ENCODE measurements at regions not wholly inside any gene's neighbourhood (a gene's known extent, or its start where the extent isn't known, plus 50 kb on each side); places are given as distances from the start of the nearest gene placed in this dataset.

DNA sequence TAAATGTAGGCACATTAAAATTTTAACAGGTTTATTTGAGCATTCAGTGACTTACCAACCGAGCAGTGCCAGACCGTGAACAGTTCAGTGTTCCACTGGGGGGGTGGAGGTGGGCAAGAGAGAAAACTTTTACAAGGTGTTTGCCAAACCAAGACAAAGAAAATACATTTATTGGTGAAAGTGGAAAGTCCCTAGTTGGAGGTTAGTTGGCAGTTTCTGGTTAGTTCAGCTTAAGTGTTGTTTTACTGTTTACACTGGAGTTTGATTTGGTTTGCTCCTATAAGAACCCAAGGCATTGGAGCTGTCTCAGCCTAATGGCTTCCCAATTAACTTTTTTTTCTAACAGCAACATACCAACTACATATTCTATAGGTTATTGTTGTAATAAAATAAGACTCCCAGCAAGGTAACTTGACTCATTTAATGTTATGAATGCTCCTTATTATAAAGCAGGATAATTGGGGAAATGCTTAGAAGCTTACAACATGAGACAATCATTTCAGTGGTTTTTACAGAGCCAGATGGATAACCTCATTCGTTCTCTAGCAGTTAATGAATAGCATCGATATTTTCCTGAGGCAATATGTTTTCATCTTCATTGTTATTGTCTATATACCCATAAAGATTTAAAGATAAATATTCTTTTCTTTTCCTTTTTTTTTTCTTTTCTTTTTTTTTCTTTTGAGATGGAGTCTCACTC, 115.8 kb downstream of the ETNK1 start:
- DNase-seq (ENCODE audit: low read depth in 2 of 2) = peak in 1 of 2 donors; percentile 32
- no peaks in the 10 kb centered on the region for H3K36me3 ChIP-seq (ENCODE audit: control insufficient read depth, insufficient read depth, low read length)
- no peaks in the 10 kb centered on the region for H3K9me3 ChIP-seq (ENCODE audit: control insufficient read depth, insufficient read depth, low read depth, low read length)
- H3K4me1 ChIP-seq (ENCODE audit: control insufficient read depth, extremely low read depth, insufficient read depth, low read length) = no peaks in the 10 kb centered on the region
- TF ChIP-seq, protein P1, sequence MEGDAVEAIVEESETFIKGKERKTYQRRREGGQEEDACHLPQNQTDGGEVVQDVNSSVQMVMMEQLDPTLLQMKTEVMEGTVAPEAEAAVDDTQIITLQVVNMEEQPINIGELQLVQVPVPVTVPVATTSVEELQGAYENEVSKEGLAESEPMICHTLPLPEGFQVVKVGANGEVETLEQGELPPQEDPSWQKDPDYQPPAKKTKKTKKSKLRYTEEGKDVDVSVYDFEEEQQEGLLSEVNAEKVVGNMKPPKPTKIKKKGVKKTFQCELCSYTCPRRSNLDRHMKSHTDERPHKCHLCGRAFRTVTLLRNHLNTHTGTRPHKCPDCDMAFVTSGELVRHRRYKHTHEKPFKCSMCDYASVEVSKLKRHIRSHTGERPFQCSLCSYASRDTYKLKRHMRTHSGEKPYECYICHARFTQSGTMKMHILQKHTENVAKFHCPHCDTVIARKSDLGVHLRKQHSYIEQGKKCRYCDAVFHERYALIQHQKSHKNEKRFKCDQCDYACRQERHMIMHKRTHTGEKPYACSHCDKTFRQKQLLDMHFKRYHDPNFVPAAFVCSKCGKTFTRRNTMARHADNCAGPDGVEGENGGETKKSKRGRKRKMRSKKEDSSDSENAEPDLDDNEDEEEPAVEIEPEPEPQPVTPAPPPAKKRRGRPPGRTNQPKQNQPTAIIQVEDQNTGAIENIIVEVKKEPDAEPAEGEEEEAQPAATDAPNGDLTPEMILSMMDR (conservative IDR thresholded peaks at IDR 0.05 in 1 of 2, IDR thresholded peaks at IDR 0.05 in 1 of 2; ENCODE audit: low read depth in 1 of 2, low read length in 2 of 2) = no peak
- TF ChIP-seq EZH2 (IDR thresholded peaks at IDR 0.05; ENCODE audit: low read length, missing control alignments) = no peak
- H3K4me3 ChIP-seq (replicated peaks in 1 of 4; ENCODE audit: control extremely low read depth in 1 of 4, insufficient read depth in 1 of 4, low read depth in 3 of 4, low read length in 4 of 4) = no peak overlapping the region
- no peaks in the 10 kb centered on the region for H3K79me2 ChIP-seq (ENCODE audit: control insufficient read depth, insufficient read depth, low read length)
- no peak overlapping the region for H3K27ac ChIP-seq (ENCODE audit: insufficient read depth, low read length)
- H3K9ac ChIP-seq (ENCODE audit: insufficient read depth, low read length) = no peak overlapping the region
- H4K20me1 ChIP-seq (ENCODE audit: control insufficient read depth, extremely low read depth, insufficient read depth, low read length) = no peaks in the 10 kb centered on the region
- H3K27me3 ChIP-seq (ENCODE audit: control insufficient read depth, insufficient read depth, low read length) = no peaks in the 10 kb centered on the region
- H2AFZ ChIP-seq (ENCODE audit: low read length) = no peak overlapping the region
- no peak overlapping the region for H3K4me2 ChIP-seq (ENCODE audit: extremely low read depth, insufficient read depth, low read length)

GRCh38 chr12:22743700-22744099, 118.7 kb downstream of the ETNK1 start:
- no peak overlapping the region for H2AFZ ChIP-seq (ENCODE audit: low read length)
- H3K36me3 ChIP-seq (ENCODE audit: control insufficient read depth, insufficient read depth, low read length) = no peaks in the 10 kb centered on the region
- H3K4me3 ChIP-seq (replicated peaks in 1 of 4; ENCODE audit: control extremely low read depth in 1 of 4, insufficient read depth in 1 of 4, low read depth in 3 of 4, low read length in 4 of 4) = no peak overlapping the region
- no peaks in the 10 kb centered on the region for H3K9me3 ChIP-seq (ENCODE audit: control insufficient read depth, insufficient read depth, low read depth, low read length)
- H4K20me1 ChIP-seq (ENCODE audit: control insufficient read depth, extremely low read depth, insufficient read depth, low read length) = no peaks in the 10 kb centered on the region
- H3K79me2 ChIP-seq (ENCODE audit: control insufficient read depth, insufficient read depth, low read length) = no peaks in the 10 kb centered on the region
- no peak overlapping the region for H3K27ac ChIP-seq (ENCODE audit: insufficient read depth, low read length)
- H3K27me3 ChIP-seq (ENCODE audit: control insufficient read depth, insufficient read depth, low read length) = no peaks in the 10 kb centered on the region
- TF ChIP-seq EZH2 (IDR thresholded peaks at IDR 0.05; ENCODE audit: low read length, missing control alignments) = no peak
- TF ChIP-seq, protein P1 (conservative IDR thresholded peaks at IDR 0.05 in 1 of 2, IDR thresholded peaks at IDR 0.05 in 1 of 2; ENCODE audit: low read depth in 1 of 2, low read length in 2 of 2) = no peak
- H3K9ac ChIP-seq (ENCODE audit: insufficient read depth, low read length) = no peak overlapping the region
- peak in 1 of 2 donors; percentile 35 for DNase-seq (ENCODE audit: low read depth in 2 of 2)
- H3K4me1 ChIP-seq (ENCODE audit: control insufficient read depth, extremely low read depth, insufficient read depth, low read length) = no peaks in the 10 kb centered on the region
- no peak overlapping the region for H3K4me2 ChIP-seq (ENCODE audit: extremely low read depth, insufficient read depth, low read length)

GRCh38 chr12:22744197-22744596, 119.2 kb downstream of the ETNK1 start:
- no peak overlapping the region for H2AFZ ChIP-seq (ENCODE audit: low read length)
- no peaks in the 10 kb centered on the region for H3K27me3 ChIP-seq (ENCODE audit: control insufficient read depth, insufficient read depth, low read length)
- H3K9me3 ChIP-seq (ENCODE audit: control insufficient read depth, insufficient read depth, low read depth, low read length) = no peaks in the 10 kb centered on the region
- H3K9ac ChIP-seq (ENCODE audit: insufficient read depth, low read length) = no peak overlapping the region
- H3K36me3 ChIP-seq (ENCODE audit: control insufficient read depth, insufficient read depth, low read length) = no peaks in the 10 kb centered on the region
- no peak overlapping the region for H3K4me2 ChIP-seq (ENCODE audit: extremely low read depth, insufficient read depth, low read length)
- no peaks in the 10 kb centered on the region for H3K79me2 ChIP-seq (ENCODE audit: control insufficient read depth, insufficient read depth, low read length)
- H3K4me1 ChIP-seq (ENCODE audit: control insufficient read depth, extremely low read depth, insufficient read depth, low read length) = no peaks in the 10 kb centered on the region
- H3K27ac ChIP-seq (ENCODE audit: insufficient read depth, low read length) = no peak overlapping the region
- H4K20me1 ChIP-seq (ENCODE audit: control insufficient read depth, extremely low read depth, insufficient read depth, low read length) = no peaks in the 10 kb centered on the region
- no peak overlapping the region for H3K4me3 ChIP-seq (replicated peaks in 1 of 4; ENCODE audit: control extremely low read depth in 1 of 4, insufficient read depth in 1 of 4, low read depth in 3 of 4, low read length in 4 of 4)
- DNase-seq (ENCODE audit: low read depth in 2 of 2) = no peak
- TF ChIP-seq EZH2 (IDR thresholded peaks at IDR 0.05; ENCODE audit: low read length, missing control alignments) = no peak
- TF ChIP-seq, protein P1 (conservative IDR thresholded peaks at IDR 0.05 in 1 of 2, IDR thresholded peaks at IDR 0.05 in 1 of 2; ENCODE audit: low read depth in 1 of 2, low read length in 2 of 2) = no peak
